Sigmoid colon (tissue), 4 donors: ENCODE measurements at regions not wholly inside any gene's neighbourhood (a gene's known extent, or its start where the extent isn't known, plus 50 kb on each side); places are given as distances from the start of the nearest gene placed in this dataset.

Experiments
- POLR2AphosphoS5 ChIP-seq, 4 donors: sonication (generic); formaldehyde crosslinking; IDR thresholded peaks; one replicate each; pipeline ENCODE4 v1.6.1; 2017; ENCODE audit warnings: antibody characterized with exemption in 4 of 4
- TF ChIP-seq, protein P1 (sequence below), 4 experiments: fragments of 450-650 bp in 3 of 4; fragments of 200-600 bp in 1 of 4; IDR thresholded peaks; one replicate each; pipeline ENCODE4 v1.5.1; 2016 to 2019; ENCODE audit warnings: antibody characterized with exemption in 4 of 4, mild to moderate bottlenecking in 3 of 4, moderate library complexity in 2 of 4

DNA sequence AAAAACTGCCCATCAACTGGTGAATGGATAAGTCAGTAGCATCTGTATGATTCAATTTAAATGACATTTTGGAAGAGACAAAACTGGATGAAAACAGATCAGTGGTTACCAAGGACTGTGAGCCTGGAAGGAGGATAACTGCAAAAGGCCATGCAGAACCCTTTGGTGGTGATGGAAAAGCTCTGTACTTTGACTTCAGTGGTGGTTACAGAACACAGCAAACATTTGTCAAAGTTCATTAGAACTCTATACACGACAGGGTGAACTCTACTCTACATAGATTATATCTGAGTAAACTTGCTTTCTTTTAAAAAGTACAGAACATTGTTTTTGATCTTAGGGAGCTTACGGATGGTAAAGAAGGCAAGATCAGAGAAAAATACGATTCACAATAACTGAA is 111.9 kb upstream of the HTR1E start:
- TF ChIP-seq, protein P1, sequence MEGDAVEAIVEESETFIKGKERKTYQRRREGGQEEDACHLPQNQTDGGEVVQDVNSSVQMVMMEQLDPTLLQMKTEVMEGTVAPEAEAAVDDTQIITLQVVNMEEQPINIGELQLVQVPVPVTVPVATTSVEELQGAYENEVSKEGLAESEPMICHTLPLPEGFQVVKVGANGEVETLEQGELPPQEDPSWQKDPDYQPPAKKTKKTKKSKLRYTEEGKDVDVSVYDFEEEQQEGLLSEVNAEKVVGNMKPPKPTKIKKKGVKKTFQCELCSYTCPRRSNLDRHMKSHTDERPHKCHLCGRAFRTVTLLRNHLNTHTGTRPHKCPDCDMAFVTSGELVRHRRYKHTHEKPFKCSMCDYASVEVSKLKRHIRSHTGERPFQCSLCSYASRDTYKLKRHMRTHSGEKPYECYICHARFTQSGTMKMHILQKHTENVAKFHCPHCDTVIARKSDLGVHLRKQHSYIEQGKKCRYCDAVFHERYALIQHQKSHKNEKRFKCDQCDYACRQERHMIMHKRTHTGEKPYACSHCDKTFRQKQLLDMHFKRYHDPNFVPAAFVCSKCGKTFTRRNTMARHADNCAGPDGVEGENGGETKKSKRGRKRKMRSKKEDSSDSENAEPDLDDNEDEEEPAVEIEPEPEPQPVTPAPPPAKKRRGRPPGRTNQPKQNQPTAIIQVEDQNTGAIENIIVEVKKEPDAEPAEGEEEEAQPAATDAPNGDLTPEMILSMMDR (IDR thresholded peaks at IDR 0.05): no peak
- TF ChIP-seq POLR2AphosphoS5 (IDR thresholded peaks at IDR 0.05): no peak
